Karpas-422 (cell line): ENCODE measurements at regions not wholly inside any gene's neighbourhood (a gene's known extent, or its start where the extent isn't known, plus 50 kb on each side); places are given as distances from the start of the nearest gene placed in this dataset.

Experiments
- DNase-seq: peaks from one replicate; pipeline ENCODE4 v3.0.0-alpha.2; 2015
- H2AFZ ChIP-seq: fragments of 200-600 bp; sonication (generic); 2 replicates; pipeline ENCODE4 v1.6.1; 2014; ENCODE audit warnings: antibody characterized with exemption, low read length, mixed read lengths
- H3K27ac ChIP-seq: fragments of 200-600 bp; sonication (generic); 2 replicates; pipeline ENCODE4 v1.5.1; 2014; ENCODE audit warnings: mild to moderate bottlenecking, low read length, moderate library complexity
- H3K27me3 ChIP-seq: fragments of 200-600 bp; sonication (generic); 2 replicates; pipeline ENCODE4 v1.6.1; 2014; ENCODE audit warnings: low read length, mixed read lengths
- H3K36me3 ChIP-seq: fragments of 200-600 bp; sonication (generic); 2 replicates; pipeline ENCODE4 v1.6.1; 2014; ENCODE audit warnings: low read length, mixed read lengths; ENCODE audit not compliant: insufficient read depth
- H3K4me1 ChIP-seq: fragments of 200-600 bp; sonication (generic); 2 replicates; pipeline ENCODE4 v1.6.1; 2014; ENCODE audit warnings: mild to moderate bottlenecking, low read length, mixed read lengths
- H3K4me2 ChIP-seq: fragments of 200-600 bp; sonication (generic); 2 replicates; pipeline ENCODE4 v1.6.1; 2014; ENCODE audit warnings: low read length, low read depth, mild to moderate bottlenecking; ENCODE audit not compliant: poor library complexity, severe bottlenecking
- H3K4me3 ChIP-seq: fragments of 200-600 bp; sonication (generic); 2 replicates; pipeline ENCODE4 v1.5.1; 2014; ENCODE audit warnings: mild to moderate bottlenecking, antibody characterized with exemption, low read length, mixed read lengths
- H3K79me2 ChIP-seq: fragments of 200-600 bp; sonication (generic); 2 replicates; pipeline ENCODE4 v1.6.1; 2014; ENCODE audit warnings: mild to moderate bottlenecking, low read length, mixed read lengths
- H3K9ac ChIP-seq: fragments of 200-600 bp; sonication (generic); 2 replicates; pipeline ENCODE4 v1.6.0; 2014; ENCODE audit warnings: low read length
- H3K9me2 ChIP-seq: fragments of 200-600 bp; sonication (generic), shearing (Covaris generic); replicated peaks from 2 replicates; pipeline ENCODE4 v1.6.0; 2014; ENCODE audit warnings: mild to moderate bottlenecking, low read length, moderate library complexity; ENCODE audit not compliant: insufficient read depth
- H3K9me3 ChIP-seq: fragments of 300-700, 200-600 bp; sonication (generic); 2 replicates; pipeline ENCODE4 v1.6.1; 2014; ENCODE audit warnings: low read length, mixed read lengths
- H4K20me1 ChIP-seq: fragments of 200-600 bp; sonication (generic); 2 replicates; pipeline ENCODE4 v1.6.1; 2014; ENCODE audit warnings: mild to moderate bottlenecking, antibody characterized with exemption, low read length, low read depth; ENCODE audit not compliant: insufficient read depth

GRCh38 chr7:22627136-22627535 is 99.9 kb upstream of the IL6 start:
- Histone ChIP-seq H3K27ac (no peak overlapping the region), H3K79me2 (no peaks in the 10 kb centered on the region), H3K9me3 (no peaks in the 10 kb centered on the region), H3K4me3 (no peak overlapping the region), H3K4me1 (no peaks in the 10 kb centered on the region), H4K20me1 (no peaks in the 10 kb centered on the region), H3K9me2 (no peaks in the 10 kb centered on the region), H3K9ac (no peak overlapping the region), H3K27me3 (no peaks in the 10 kb centered on the region), H2AFZ (no peak overlapping the region), H3K4me2 (no peak overlapping the region), H3K36me3 (no peaks in the 10 kb centered on the region)
- DNase-seq, result no peak

- H4K20me1 ChIP-seq, result no peaks in the 10 kb centered on the region
- no peaks in the 10 kb centered on the region for H3K4me1 ChIP-seq
- DNase-seq, result no peak
- no peak overlapping the region for H3K4me3 ChIP-seq
- H3K36me3 ChIP-seq, result no peaks in the 10 kb centered on the region
- H2AFZ ChIP-seq, result no peak overlapping the region
- H3K27ac ChIP-seq, result no peak overlapping the region
- H3K9me3 ChIP-seq, result no peaks in the 10 kb centered on the region
- H3K4me2 ChIP-seq, result no peak overlapping the region
- no peaks in the 10 kb centered on the region for H3K79me2 ChIP-seq
- no peaks in the 10 kb centered on the region for H3K9me2 ChIP-seq
- no peaks in the 10 kb centered on the region for H3K27me3 ChIP-seq
- no peak overlapping the region for H3K9ac ChIP-seq
These were observed 101.7 kb upstream of the IL6 start for GRCh38 chr7:22625251-22625650.

- Histone ChIP-seq H3K9me2 (no peaks in the 10 kb centered on the region), H3K27me3 (no peaks in the 10 kb centered on the region), H2AFZ (no peak overlapping the region)
These were observed 102.2 kb upstream of the IL6 start for GRCh38 chr7:22624781-22625180.

GRCh38 chr7:22622116-22622785 is 104.7 kb upstream of the IL6 start:
- Histone ChIP-seq H2AFZ (no peak overlapping the region), H3K4me1 (peaks cover 4% of the 10 kb centered on the region), H3K9ac (no peak overlapping the region), H3K9me2 (no peaks in the 10 kb centered on the region), H3K27ac (no peak overlapping the region), H3K9me3 (peaks cover 5% of the 10 kb centered on the region; the same call in 1 of the 2 replicates), H3K4me2 (no peak overlapping the region), H3K27me3 (no peaks in the 10 kb centered on the region), H3K79me2 (no peaks in the 10 kb centered on the region), H4K20me1 (no peaks in the 10 kb centered on the region), H3K4me3 (no peak overlapping the region), H3K36me3 (no peaks in the 10 kb centered on the region)
- no peak for DNase-seq

More at GRCh38 chr7:22624781-22625180, 102.2 kb upstream of the IL6 start:
- no peaks in the 10 kb centered on the region for H3K4me1 ChIP-seq
- H3K9me3 ChIP-seq, result no peaks in the 10 kb centered on the region
- no peaks in the 10 kb centered on the region for H3K36me3 ChIP-seq
- no peak overlapping the region for H3K4me3 ChIP-seq
- H3K4me2 ChIP-seq, result no peak overlapping the region
- DNase-seq, result no peak
- no peak overlapping the region for H3K9ac ChIP-seq
- H3K27ac ChIP-seq, result no peak overlapping the region
- no peaks in the 10 kb centered on the region for H4K20me1 ChIP-seq
- no peaks in the 10 kb centered on the region for H3K79me2 ChIP-seq

GRCh38 chr7:22618528-22618927 is 108.5 kb upstream of the IL6 start:
- Histone ChIP-seq H2AFZ (no peak overlapping the region), H3K4me1 (peaks cover 8% of the 10 kb centered on the region), H3K27ac (no peak overlapping the region), H3K36me3 (no peaks in the 10 kb centered on the region), H3K9ac (no peak overlapping the region), H3K27me3 (no peaks in the 10 kb centered on the region), H3K9me3 (peaks cover 5% of the 10 kb centered on the region; the same call in 1 of the 2 replicates), H3K79me2 (no peaks in the 10 kb centered on the region), H3K4me2 (no peak overlapping the region), H3K4me3 (no peak overlapping the region), H3K9me2 (no peaks in the 10 kb centered on the region), H4K20me1 (no peaks in the 10 kb centered on the region)
- DNase-seq, result no peak

GRCh38 chr7:22617166-22617565 is 109.8 kb upstream of the IL6 start:
- H3K4me1 ChIP-seq, result peaks cover 8% of the 10 kb centered on the region
- peaks cover 5% of the 10 kb centered on the region; the same call in 1 of the 2 replicates for H3K9me3 ChIP-seq
- H3K27ac ChIP-seq, result no peak overlapping the region
- no peaks in the 10 kb centered on the region for H3K36me3 ChIP-seq
- no peaks in the 10 kb centered on the region for H3K27me3 ChIP-seq
- no peaks in the 10 kb centered on the region for H3K79me2 ChIP-seq
- H3K9me2 ChIP-seq, result no peaks in the 10 kb centered on the region
- H2AFZ ChIP-seq, result no peak overlapping the region
- no peak overlapping the region for H3K4me3 ChIP-seq
- no peak overlapping the region for H3K4me2 ChIP-seq
- DNase-seq, result peak; percentile 43
- no peak overlapping the region for H3K9ac ChIP-seq
- no peaks in the 10 kb centered on the region for H4K20me1 ChIP-seq

GRCh38 chr7:22613496-22613895 is 113.5 kb upstream of the IL6 start:
- Histone ChIP-seq H3K27ac (no peak overlapping the region), H2AFZ (no peak overlapping the region), H3K9me2 (no peaks in the 10 kb centered on the region), H3K4me1 (peaks cover 8% of the 10 kb centered on the region), H3K4me2 (no peak overlapping the region), H3K9me3 (peaks cover 5% of the 10 kb centered on the region; the same call in 1 of the 2 replicates), H3K9ac (no peak overlapping the region), H3K27me3 (no peaks in the 10 kb centered on the region), H3K4me3 (no peak overlapping the region), H4K20me1 (no peaks in the 10 kb centered on the region), H3K36me3 (no peaks in the 10 kb centered on the region), H3K79me2 (no peaks in the 10 kb centered on the region)
- no peak for DNase-seq

GRCh38 chr7:22612776-22613175 is 112.8 kb upstream of the STEAP1B start:
- Histone ChIP-seq H2AFZ (no peak overlapping the region), H3K4me1 (peaks cover 8% of the 10 kb centered on the region), H3K9me2 (no peaks in the 10 kb centered on the region), H3K36me3 (no peaks in the 10 kb centered on the region), H3K4me3 (no peak overlapping the region), H4K20me1 (no peaks in the 10 kb centered on the region), H3K9ac (no peak overlapping the region), H3K27me3 (no peaks in the 10 kb centered on the region), H3K4me2 (no peak overlapping the region), H3K27ac (no peak overlapping the region), H3K9me3 (peaks cover 4% of the 10 kb centered on the region; the same call in 1 of the 2 replicates), H3K79me2 (no peaks in the 10 kb centered on the region)
- no peak for DNase-seq
